Lower leg skin (tissue), 4 donors: ENCODE measurements at regions not wholly inside any gene's neighbourhood (a gene's known extent, or its start where the extent isn't known, plus 50 kb on each side); places are given as distances from the start of the nearest gene placed in this dataset.
"Not testable (repeated sequence)": the region's sequence is repeated elsewhere in the genome, so short reads cannot be mapped to it uniquely, and the experiment has no call there.

ENCODE experiments used
- DNase-seq, 2 donors: peaks; one replicate each; pipeline ENCODE4 v3.0.0-alpha.2; 2019; ENCODE audit warnings: low spot score in 2 of 2
- H3K4me3 ChIP-seq: fragments of 200-600 bp; sonication (generic); 2 replicates; pipeline ENCODE4 v1.5.1; 2017; ENCODE audit warnings: mild to moderate bottlenecking, low read depth; ENCODE audit not compliant: poor library complexity, severe bottlenecking
- POLR2A ChIP-seq, 2 donors: fragments of 450-650 bp; IDR thresholded peaks; one replicate each; pipeline ENCODE4 v1.6.1; 2016 to 2017; ENCODE audit warnings: antibody characterized with exemption in 2 of 2, mild to moderate bottlenecking in 1 of 2, moderate library complexity in 1 of 2
- WGBS, 2 donors: methylation state at CpG; one replicate each; pipeline ENCODE4 v1.1.5; 2018; 5-methylcytosine and 5-hydroxymethylcytosine counted together
- intact Hi-C: fragments of 100-400 bp; cut with DNase I; formaldehyde crosslinking; loops from one replicate; pipeline ENCODE4 v1.15.0; 2023; ENCODE audit warnings: low total_unique reads
- TF ChIP-seq, protein P1 (sequence below), 3 donors: fragments of 450-650 bp; IDR thresholded peaks; one replicate each; pipeline ENCODE4 v1.5.1; 2016; ENCODE audit warnings: antibody characterized with exemption in 3 of 3, mild to moderate bottlenecking in 3 of 3, moderate library complexity in 2 of 3

DNA sequence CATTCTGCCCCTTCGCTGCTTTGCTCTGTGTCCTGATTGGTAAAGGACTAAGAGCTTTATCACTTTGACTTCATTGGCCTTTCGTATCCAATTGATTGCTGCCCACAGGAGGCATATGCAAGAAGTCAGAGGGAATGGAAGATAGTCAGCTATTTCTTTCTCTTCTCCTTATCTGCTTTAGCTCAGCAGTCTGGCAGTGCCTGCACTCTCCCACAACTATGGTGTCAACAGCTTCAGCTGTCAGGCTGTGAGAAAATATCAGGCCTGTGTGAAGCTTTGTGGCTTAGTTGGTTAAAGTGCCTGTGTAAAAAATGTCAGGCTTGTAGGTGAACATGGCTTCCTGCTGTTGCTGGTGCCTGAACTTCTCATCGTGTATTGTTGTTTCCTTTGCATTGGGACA is 243.0 kb downstream of the PCDH17 start:
- 79 to 83% methylated on average over 3 of the region's 3 CpGs for WGBS, 2 donors
- no peak for TF ChIP-seq POLR2A (IDR thresholded peaks at IDR 0.05)
- TF ChIP-seq, protein P1, sequence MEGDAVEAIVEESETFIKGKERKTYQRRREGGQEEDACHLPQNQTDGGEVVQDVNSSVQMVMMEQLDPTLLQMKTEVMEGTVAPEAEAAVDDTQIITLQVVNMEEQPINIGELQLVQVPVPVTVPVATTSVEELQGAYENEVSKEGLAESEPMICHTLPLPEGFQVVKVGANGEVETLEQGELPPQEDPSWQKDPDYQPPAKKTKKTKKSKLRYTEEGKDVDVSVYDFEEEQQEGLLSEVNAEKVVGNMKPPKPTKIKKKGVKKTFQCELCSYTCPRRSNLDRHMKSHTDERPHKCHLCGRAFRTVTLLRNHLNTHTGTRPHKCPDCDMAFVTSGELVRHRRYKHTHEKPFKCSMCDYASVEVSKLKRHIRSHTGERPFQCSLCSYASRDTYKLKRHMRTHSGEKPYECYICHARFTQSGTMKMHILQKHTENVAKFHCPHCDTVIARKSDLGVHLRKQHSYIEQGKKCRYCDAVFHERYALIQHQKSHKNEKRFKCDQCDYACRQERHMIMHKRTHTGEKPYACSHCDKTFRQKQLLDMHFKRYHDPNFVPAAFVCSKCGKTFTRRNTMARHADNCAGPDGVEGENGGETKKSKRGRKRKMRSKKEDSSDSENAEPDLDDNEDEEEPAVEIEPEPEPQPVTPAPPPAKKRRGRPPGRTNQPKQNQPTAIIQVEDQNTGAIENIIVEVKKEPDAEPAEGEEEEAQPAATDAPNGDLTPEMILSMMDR (IDR thresholded peaks at IDR 0.05): no peak
- DNase-seq: no peak
- intact Hi-C loops: no loop called here
- no peak overlapping the region for H3K4me3 ChIP-seq

DNA sequence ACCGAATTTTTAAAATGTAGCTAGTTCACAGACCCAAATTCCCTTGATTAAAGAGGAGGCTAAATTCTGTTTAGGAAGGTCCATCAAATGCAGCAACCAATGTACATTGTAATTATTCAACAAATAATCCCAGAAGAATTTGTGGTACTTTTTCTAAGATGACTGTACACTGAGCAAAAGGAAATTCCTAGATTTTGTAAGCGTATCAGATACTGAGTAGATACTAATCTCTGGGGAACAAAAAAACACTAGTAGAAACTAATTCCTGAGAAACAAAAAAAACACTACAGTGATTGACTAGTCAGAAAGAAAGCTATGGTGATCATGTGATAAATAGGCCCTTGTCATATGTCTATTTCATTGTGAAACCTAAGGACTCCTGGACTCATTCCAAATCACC is 246.1 kb downstream of the PCDH17 start:
- H3K4me3 ChIP-seq: no peak overlapping the region
- no peak for DNase-seq
- no peak for TF ChIP-seq POLR2A (IDR thresholded peaks at IDR 0.05)
- TF ChIP-seq, protein P1 (IDR thresholded peaks at IDR 0.05): no peak
- intact Hi-C loops: no loop called here
- WGBS, 2 donors: 84 to 91% methylated on average over 2 of the region's 2 CpGs

DNA sequence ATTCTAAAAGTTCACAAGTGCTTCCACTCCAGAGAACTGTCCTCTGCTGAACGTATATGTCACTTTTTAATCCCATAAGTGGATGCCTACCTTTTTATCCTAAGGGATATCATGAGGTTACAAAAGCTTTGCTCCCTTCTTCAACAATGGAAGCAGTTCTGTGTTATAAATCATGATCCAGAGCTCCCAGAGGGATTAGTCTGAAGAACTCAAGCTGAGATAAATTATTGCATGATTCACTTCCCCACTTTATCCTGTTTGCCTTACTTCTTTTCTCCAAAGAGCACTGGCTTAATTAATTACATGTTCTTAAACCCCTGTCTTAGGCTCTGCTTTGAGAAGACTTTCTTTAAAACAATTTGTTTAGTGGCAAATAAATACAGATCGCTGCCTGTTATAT is 246.7 kb downstream of the PCDH17 start:
- no peak for DNase-seq
- TF ChIP-seq POLR2A (IDR thresholded peaks at IDR 0.05): no peak
- TF ChIP-seq, protein P1 (IDR thresholded peaks at IDR 0.05): no peak

DNA sequence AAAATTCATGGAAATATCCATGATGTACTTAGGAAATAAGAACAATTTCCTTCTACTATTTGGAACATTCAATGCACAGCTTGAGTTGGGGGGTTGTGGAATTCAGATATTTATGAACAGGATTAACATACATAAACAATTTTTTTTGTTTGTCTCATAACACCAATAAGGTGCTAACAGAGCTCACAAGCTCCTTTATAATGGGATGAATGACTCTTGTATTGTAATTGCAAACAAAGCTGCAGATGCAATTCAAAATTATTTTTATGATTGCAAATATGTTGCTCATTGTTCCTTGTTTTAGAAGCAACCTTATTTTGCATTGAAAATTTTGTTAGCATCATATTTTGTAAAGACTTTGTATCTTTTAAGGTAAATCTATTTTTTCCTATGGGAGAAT is 265.7 kb downstream of the PCDH17 start:
- no peak for TF ChIP-seq POLR2A (IDR thresholded peaks at IDR 0.05)
- TF ChIP-seq, protein P1 (IDR thresholded peaks at IDR 0.05): no peak
- no peak for DNase-seq
- intact Hi-C loops: no loop called here
- H3K4me3 ChIP-seq: no peak overlapping the region

More for the DNA sequence above, 246.7 kb downstream of the PCDH17 start:
- no peak overlapping the region for H3K4me3 ChIP-seq
- 40 to 48% methylated on average over 2 of the region's 2 CpGs for whole genome bisulfite sequencing, 2 donors
- intact Hi-C loops: no loop called here

DNA sequence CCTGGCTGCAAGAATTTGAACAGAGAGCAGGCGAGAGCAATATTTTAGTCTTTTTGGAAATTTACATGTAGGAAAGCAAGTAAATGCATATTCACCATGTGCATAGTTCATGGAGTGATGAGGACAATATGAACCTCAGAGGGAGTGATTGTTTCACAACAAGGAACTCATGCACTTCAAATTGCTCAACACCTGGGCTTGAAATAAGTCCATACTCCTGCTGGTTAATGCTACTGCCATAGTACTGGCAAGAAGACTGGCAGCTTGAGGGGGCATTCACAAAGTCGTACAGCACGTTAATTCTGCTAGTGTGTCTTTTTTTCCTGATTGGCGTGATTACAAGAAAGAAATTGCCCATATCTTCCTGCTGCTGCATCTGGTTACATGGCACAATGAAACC is 267.6 kb downstream of the PCDH17 start:
- 74 to 86% methylated on average over 4 of the region's 4 CpGs for WGBS, 2 donors
- DNase-seq: no peak
- TF ChIP-seq POLR2A (IDR thresholded peaks at IDR 0.05): no peak
- TF ChIP-seq, protein P1 (IDR thresholded peaks at IDR 0.05): no peak
- intact Hi-C loops: no loop called here
- no peak overlapping the region for H3K4me3 ChIP-seq

DNA sequence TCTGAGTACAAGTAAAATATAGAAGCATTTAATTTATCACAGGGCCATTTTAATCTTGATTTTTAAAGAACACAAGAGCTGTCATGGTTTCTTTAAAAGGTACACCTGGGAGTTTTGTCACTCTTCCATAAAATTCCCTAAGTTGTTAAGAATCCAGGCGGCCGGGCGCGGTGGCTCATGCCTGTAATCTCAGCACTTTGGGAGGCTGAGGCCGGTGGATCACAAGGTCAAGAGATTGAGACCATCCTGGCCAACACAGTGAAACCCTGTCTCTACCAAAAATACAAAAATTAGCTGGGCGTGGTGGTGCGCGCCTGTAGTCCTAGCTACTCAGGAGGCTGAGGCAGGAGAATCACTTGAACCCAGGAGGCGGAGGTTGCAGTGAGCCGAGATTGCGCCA is 278.3 kb downstream of the PCDH17 start:
- intact Hi-C loops, DNase-seq: not testable (repeated sequence)
- WGBS, 2 donors: 95 to 98% methylated on average over 11 of the region's 11 CpGs

More for the DNA sequence above, 278.3 kb downstream of the PCDH17 start:
- H3K4me3 ChIP-seq: not testable (repeated sequence)
